HEK293T (cell line): ENCODE measurements at regions not wholly inside any gene's neighbourhood (a gene's known extent, or its start where the extent isn't known, plus 50 kb on each side); places are given as distances from the start of the nearest gene placed in this dataset.
"Not testable (repeated sequence)": the region's sequence is repeated elsewhere in the genome, so short reads cannot be mapped to it uniquely, and the experiment has no call there.

Source experiments
- CTCF ChIA-PET: fragments of 350-600 bp; formaldehyde crosslinking; extraction: SDS; loops from one replicate; lab custom pipeline; 2021; ENCODE audit warnings: antibody characterized with exemption, inconsistent platforms; lab: Yijun Ruan, JAX
- POLR2A ChIA-PET: fragments of 350-600 bp; formaldehyde crosslinking; extraction: SDS; loops from one replicate; lab custom pipeline; 2020; ENCODE audit warnings: antibody characterized with exemption, inconsistent platforms; lab: Yijun Ruan, JAX
- DNase-seq: peaks from one replicate; pipeline ENCODE4 v3.0.0; 2012; ENCODE audit warnings: mixed read lengths; ENCODE audit errors: extremely low spot score
- ARNT ChIP-seq: fragments of 450-650 bp; IDR thresholded peaks from 2 replicates; pipeline ENCODE4 v1.6.1; 2017; ENCODE audit warnings: mild to moderate bottlenecking
- BHLHE40 ChIP-seq: fragments of 450-650 bp; IDR thresholded peaks from 2 replicates; pipeline ENCODE4 v1.6.1; 2016; ENCODE audit warnings: mild to moderate bottlenecking, moderate library complexity, borderline replicate concordance
- CTBP1 ChIP-seq: fragments of 450-650 bp; IDR thresholded peaks from 2 replicates; pipeline ENCODE4 v1.6.1; 2016; ENCODE audit warnings: borderline replicate concordance
- ELF4 ChIP-seq: fragments of 450-650 bp; IDR thresholded peaks from 2 replicates; pipeline ENCODE4 v1.6.1; 2017; ENCODE audit warnings: antibody characterized with exemption
- FOXA1 ChIP-seq: fragments of 450-650 bp; IDR thresholded peaks from 2 replicates; pipeline ENCODE4 v1.6.1; 2016; ENCODE audit warnings: mild to moderate bottlenecking
- FOXK2 ChIP-seq: fragments of 450-650 bp; IDR thresholded peaks from 2 replicates; pipeline ENCODE4 v1.6.1; 2016; ENCODE audit warnings: mild to moderate bottlenecking
- FOXM1 ChIP-seq: fragments of 450-650 bp; IDR thresholded peaks from 2 replicates; pipeline ENCODE4 v1.6.1; 2017; ENCODE audit warnings: mild to moderate bottlenecking, borderline replicate concordance
- HDGF ChIP-seq: fragments of 450-650 bp; IDR thresholded peaks from 2 replicates; pipeline ENCODE4 v1.6.1; 2017; ENCODE audit warnings: antibody characterized with exemption, borderline replicate concordance
- L3MBTL2 ChIP-seq: fragments of 450-650 bp; conservative IDR thresholded peaks from 2 replicates; pipeline ENCODE4 v1.6.1; 2016; ENCODE audit warnings: mild to moderate bottlenecking
- LEF1 ChIP-seq: fragments of 450-650 bp; IDR thresholded peaks from 2 replicates; pipeline ENCODE4 v1.6.1; 2017; ENCODE audit warnings: mild to moderate bottlenecking, borderline replicate concordance
- NFRKB ChIP-seq: fragments of 450-650 bp; IDR thresholded peaks from 2 replicates; pipeline ENCODE4 v1.6.1; 2016; ENCODE audit warnings: mild to moderate bottlenecking, moderate library complexity
- PKNOX1 ChIP-seq: fragments of 450-650 bp; IDR thresholded peaks from 2 replicates; pipeline ENCODE4 v1.6.1; 2016
- SP1 ChIP-seq: fragments of 450-650 bp; IDR thresholded peaks from 2 replicates; pipeline ENCODE4 v1.6.1; 2017
- SUZ12 ChIP-seq: fragments of 450-650 bp; IDR thresholded peaks from 2 replicates; pipeline ENCODE4 v1.6.1; 2016; ENCODE audit warnings: mild to moderate bottlenecking
- TARDBP ChIP-seq: fragments of 450-650 bp; IDR thresholded peaks from 2 replicates; pipeline ENCODE4 v1.6.1; 2016
- ZNF384 ChIP-seq: fragments of 450-650 bp; IDR thresholded peaks from 2 replicates; pipeline ENCODE4 v1.6.1; 2016

DNA sequence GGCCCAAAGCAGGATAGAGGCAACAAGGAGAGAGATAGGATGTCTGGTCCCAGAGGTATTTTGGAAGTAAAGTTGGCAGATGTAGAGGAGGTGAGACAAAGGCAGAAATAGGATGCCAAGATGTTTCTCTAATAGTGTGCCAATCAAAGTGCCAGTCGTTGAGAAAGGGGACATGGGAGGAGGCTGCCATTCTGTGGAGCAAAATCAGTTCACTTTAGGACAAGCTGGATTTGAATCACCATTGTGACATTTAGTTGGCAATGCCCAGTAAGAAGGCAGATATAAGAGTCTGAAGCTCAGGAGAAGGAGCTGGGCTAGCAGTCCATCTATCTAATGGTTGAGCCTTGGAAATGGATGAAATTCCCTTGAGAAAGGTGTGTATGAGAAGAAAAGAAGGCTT, 53.8 kb downstream of the ADRB2 start:
- DNase-seq = no peak
- TF ChIP-seq SUZ12 (no peak), BHLHE40 (no peak), FOXA1 (no peak), ARNT (no peak), FOXM1 (no peak), SP1 (no peak), FOXK2 (no peak), LEF1 (no peak), HDGF (no peak), ZNF384 (no peak), PKNOX1 (no peak), TARDBP (no peak), ELF4 (no peak), CTBP1 (no peak), NFRKB (no peak), L3MBTL2 (no peak)
- POLR2A ChIA-PET = no interaction called here
- CTCF ChIA-PET = interaction anchor here (0.7 kb wide), 1 partner anchor 117 kb away, joined by 3 read pairs; no protein-coding TSS in a partner anchor

DNA sequence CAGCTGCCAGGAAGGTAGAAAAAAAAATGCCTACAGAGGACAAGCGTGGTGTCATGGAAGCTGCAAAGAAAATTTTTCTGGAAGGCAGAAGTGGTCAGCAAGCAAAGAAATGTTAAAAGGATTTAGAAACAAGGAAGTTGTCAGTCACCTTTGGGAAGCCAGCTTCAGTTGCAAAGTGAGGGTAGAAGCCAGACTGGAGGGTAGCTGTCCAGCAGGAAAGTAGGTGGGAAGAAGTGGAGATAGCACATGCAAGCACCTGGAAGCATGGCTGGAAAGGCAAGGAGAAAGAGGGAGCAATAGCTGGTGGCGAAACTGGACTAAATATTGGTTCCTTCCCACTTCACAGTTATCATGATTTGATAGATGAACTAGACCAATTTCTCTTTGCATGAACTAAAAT, 54.3 kb downstream of the ADRB2 start:
- TF ChIP-seq FOXM1 = no peak
- no peak for TF ChIP-seq HDGF
- no peak for TF ChIP-seq SP1
- no peak for TF ChIP-seq ELF4
- TF ChIP-seq BHLHE40 = no peak
- TF ChIP-seq NFRKB = no peak
- TF ChIP-seq LEF1 = no peak
- no peak for TF ChIP-seq PKNOX1
- no peak for TF ChIP-seq TARDBP
- no peak for TF ChIP-seq ZNF384
- no peak for TF ChIP-seq L3MBTL2
- TF ChIP-seq ARNT = no peak
- no peak for TF ChIP-seq SUZ12
- ChIA-PET CTCF (interaction anchor here (0.7 kb wide), 1 partner anchor 116 kb away, joined by 3 read pairs; no protein-coding TSS in a partner anchor), POLR2A (no interaction called here)
- no peak for DNase-seq

GRCh38 chr5:148882332-148882731, 55.9 kb downstream of the ADRB2 start:
- POLR2A ChIA-PET = no interaction called here
- no peak for DNase-seq
- TF ChIP-seq PKNOX1 = no peak
- CTCF ChIA-PET = no interaction called here

DNA sequence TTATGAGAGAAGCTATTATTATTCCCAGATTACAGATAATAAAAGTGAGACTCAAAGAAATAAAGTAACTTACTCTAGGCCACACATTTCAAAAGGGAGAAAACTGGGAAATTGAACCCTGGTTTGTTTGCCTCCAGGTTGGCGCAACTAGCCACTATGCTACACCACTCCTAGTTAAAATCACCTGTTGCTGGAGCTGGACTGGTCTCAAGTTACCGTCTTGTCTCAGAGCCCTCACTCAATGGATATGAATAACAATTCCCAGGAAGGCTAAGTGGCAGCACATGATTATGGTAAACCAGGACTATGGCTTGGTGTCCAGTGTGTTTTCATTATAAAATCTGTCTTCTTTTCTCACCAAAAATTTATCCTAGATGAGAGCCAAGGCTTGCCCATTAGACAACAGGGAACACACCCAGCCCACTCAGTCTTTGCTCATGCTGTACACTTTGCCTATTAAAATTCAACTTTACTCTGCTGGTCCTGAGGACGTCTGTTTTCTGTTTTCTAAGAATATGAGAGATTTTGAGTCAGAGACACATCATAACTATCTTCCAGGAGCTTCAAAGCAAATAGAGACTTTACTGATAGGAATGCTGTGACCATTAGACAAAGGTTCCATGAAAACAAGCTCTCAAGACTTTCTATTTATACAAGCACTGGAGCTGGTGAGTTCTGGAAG, 58.1 kb downstream of the ADRB2 start:
- CTCF ChIA-PET = no interaction called here
- no peak for DNase-seq
- POLR2A ChIA-PET = no interaction called here
- no peak for TF ChIP-seq CTBP1

DNA sequence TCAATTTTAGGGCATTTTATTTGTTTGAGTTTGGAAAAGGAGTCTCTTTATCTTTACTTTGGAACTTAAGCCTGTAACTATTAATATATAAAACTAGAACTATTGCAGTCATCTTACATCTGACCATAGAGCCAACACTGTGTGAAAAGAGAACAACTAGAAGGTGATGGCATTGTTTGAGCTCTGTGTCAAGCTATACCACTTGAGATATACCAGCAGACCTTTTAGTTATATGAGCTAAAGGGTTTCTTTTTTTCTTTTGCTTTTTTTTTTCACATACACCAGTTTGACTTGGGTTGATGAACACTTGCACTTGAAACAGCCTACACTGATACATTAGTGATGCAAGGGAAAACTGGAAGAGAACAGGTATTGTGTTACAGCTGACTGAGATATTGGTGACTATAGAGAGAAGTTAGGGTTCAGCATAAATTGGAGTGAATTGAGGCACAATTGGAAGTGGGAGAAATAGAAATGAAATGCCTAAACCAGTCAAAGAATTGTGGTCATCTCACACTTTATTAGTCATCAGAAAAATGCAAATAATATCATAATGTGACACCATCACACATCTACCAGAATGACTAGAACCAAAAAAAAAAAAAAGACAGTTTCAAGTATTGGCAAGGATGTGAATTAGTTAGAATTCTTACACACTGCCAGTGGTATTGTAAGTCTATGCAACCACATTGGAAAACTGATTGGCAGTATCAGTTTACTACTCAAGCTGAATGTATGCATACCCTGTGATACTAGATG, 60.9 kb downstream of the ADRB2 start:
- ChIA-PET CTCF (no interaction called here), POLR2A (no interaction called here)
- TF ChIP-seq HDGF = no peak
- TF ChIP-seq SP1 = no peak
- TF ChIP-seq BHLHE40 = no peak
- TF ChIP-seq FOXM1 = no peak
- no peak for TF ChIP-seq CTBP1
- TF ChIP-seq ELF4 = no peak
- no peak for TF ChIP-seq FOXA1
- TF ChIP-seq LEF1 = no peak
- no peak for TF ChIP-seq PKNOX1
- no peak for TF ChIP-seq FOXK2
- no peak for TF ChIP-seq TARDBP
- no peak for TF ChIP-seq SUZ12
- no peak for TF ChIP-seq NFRKB
- TF ChIP-seq L3MBTL2 = no peak
- TF ChIP-seq ARNT = no peak
- TF ChIP-seq ZNF384 = no peak
- no peak for DNase-seq

DNA sequence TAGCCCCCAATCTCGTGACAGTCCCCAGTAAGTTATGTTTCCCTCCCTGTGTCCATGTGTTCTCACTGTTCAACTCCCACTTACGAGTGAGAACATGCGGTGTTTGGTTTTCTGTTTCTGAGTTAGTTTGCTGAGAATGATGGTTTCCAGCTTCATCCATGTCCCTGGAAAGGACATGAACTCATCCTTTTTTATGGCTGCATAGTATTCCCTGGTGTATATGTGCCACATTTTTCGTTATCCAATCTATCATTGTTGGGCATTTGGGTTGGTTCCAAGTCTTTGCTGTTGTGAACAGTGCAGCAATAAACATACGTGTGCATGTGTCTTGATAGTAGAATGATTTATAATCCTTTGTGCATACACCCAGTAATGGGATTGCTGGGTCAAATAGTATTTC, 63.5 kb downstream of the ADRB2 start:
- POLR2A ChIA-PET, CTCF ChIA-PET, DNase-seq: not testable (repeated sequence)

DNA sequence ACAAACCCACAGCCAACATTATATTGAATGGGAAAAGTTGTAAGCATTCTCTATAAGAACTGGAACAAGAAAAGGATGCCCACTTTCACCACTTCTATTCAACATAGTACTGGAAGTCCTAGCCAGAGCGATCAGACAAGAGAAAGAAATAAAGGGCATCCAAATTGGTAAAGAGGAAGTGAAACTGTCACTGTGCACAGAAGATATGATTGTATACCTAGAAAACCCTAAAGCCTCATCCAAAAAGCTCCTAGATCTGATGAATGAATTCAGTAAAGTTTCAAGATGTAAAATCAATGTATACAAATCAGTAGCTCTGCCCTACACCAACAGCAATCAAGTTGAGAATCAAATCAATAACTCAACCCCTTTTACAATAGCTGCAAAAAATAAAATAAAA, 69.0 kb downstream of the ADRB2 start:
- CTCF ChIA-PET, DNase-seq, POLR2A ChIA-PET: not testable (repeated sequence)
